ENCODE measurements at regions not wholly inside any gene's neighbourhood (a gene's known extent, or its start where the extent isn't known, plus 50 kb on each side); places are given as distances from the start of the nearest gene placed in this dataset.

GRCh38 chr6:9675122-9675521 lies 739.8 kb downstream of the TFAP2A start:
- Histone ChIP-seq H3K4ac (ENCODE audit: low read depth, low read length) (no peak overlapping the region), H3K56ac (ENCODE audit: insufficient read length, low read depth, low read length) (no peak overlapping the region), H3K9me3 (ENCODE audit: control insufficient read depth, low read depth, low read length) (no peaks in the 10 kb centered on the region), H2AK5ac (ENCODE audit: insufficient read length, low read length) (no peak overlapping the region), H3K4me1 (ENCODE audit: insufficient read depth, low read length) (no peaks in the 10 kb centered on the region), H3K23ac (ENCODE audit: insufficient read length, low read depth, low read length) (no peak overlapping the region), H3K18ac (ENCODE audit: insufficient read length, low read depth, low read length) (no peak overlapping the region), H4K8ac (replicated peaks; ENCODE audit: insufficient read length, low read depth, low read length) (no peak overlapping the region), H2BK120ac (ENCODE audit: low read depth, low read length, poor library complexity, severe bottlenecking) (no peak overlapping the region), H3T11ph (ENCODE audit: low read length) (no peak overlapping the region), H3K23me2 (ENCODE audit: insufficient read length, low read depth, low read length, poor library complexity, severe bottlenecking) (no peaks in the 10 kb centered on the region), H3K27ac (ENCODE audit: insufficient read length, low read depth, low read length) (no peak overlapping the region), H4K5ac (ENCODE audit: insufficient read length, low read depth, low read length) (no peak overlapping the region), H2BK5ac (ENCODE audit: insufficient read length, low read length) (no peak overlapping the region), H3K79me2 (ENCODE audit: insufficient read depth, low read length) (no peaks in the 10 kb centered on the region), H4K91ac (ENCODE audit: insufficient read length, low read depth, low read length) (no peak overlapping the region), H2BK15ac (ENCODE audit: low read depth, low read length) (no peak overlapping the region), H3K9ac (ENCODE audit: extremely low read depth, insufficient read length, low read length) (no peak overlapping the region), H3K4me2 (ENCODE audit: insufficient read depth, insufficient read length, low read length) (no peak overlapping the region), H2BK20ac (ENCODE audit: low read depth, low read length, poor library complexity, severe bottlenecking) (no peak overlapping the region), H3K14ac (ENCODE audit: insufficient read depth, low read length) (no peak overlapping the region), H4K20me1 (ENCODE audit: control insufficient read depth, insufficient read depth, insufficient read length) (no peaks in the 10 kb centered on the region), H2BK12ac (ENCODE audit: insufficient read length, low read depth, low read length) (no peak overlapping the region), H2AFZ (ENCODE audit: low read length) (no peak overlapping the region), H3K27me3 (ENCODE audit: insufficient read depth, low read length) (no peaks in the 10 kb centered on the region), H3K79me1 (ENCODE audit: insufficient read depth, low read depth, low read length, poor library complexity, severe bottlenecking) (no peaks in the 10 kb centered on the region)
- H3K27ac Mint-ChIP-seq = no peak overlapping the region; a peak in 1 of 7 replicates
- no peak overlapping the region for H3K4me3 Mint-ChIP-seq
- H3K4me1 Mint-ChIP-seq = no peaks in the 10 kb centered on the region
- WGBS (ENCODE audit: extremely low coverage, insufficient read length, low lambda C conversion rate) = no CpG with 5 or more reads among the region's 1 CpG
- no peak for TF ChIP-seq CTCF (conservative IDR thresholded peaks at IDR 0.05)
- H3K9me3 Mint-ChIP-seq = peaks cover 3 to 4% of the 10 kb centered on the region in 2 experiments
- H3K27me3 Mint-ChIP-seq (ENCODE audit: low read depth) = no peaks in the 10 kb centered on the region
- no peak for DNase-seq
- H3K36me3 Mint-ChIP-seq (ENCODE audit: insufficient read depth in 1 of 3, low read depth in 3 of 3) = peaks cover 0 to 7% (median 5%) of the 10 kb centered on the region in 3 experiments; a peak in 6 of 7 replicates

Data from H9 (cell line).